H9 (cell line): ENCODE measurements at regions not wholly inside any gene's neighbourhood (a gene's known extent, or its start where the extent isn't known, plus 50 kb on each side); places are given as distances from the start of the nearest gene placed in this dataset.

Experiments
- DNase-seq: peaks from one replicate; pipeline ENCODE4 v3.0.0-alpha.2; 2017
- H2AFZ ChIP-seq: one replicate; pipeline ENCODE4 v1.6.1; 2013; ENCODE audit warnings: mild to moderate bottlenecking, low read length, control low read depth, moderate library complexity
- H2AK5ac ChIP-seq: 2 replicates; pipeline ENCODE4 v1.6.1; 2013; ENCODE audit warnings: low read length, control low read depth, mixed read lengths; ENCODE audit not compliant: insufficient read length
- H2BK120ac ChIP-seq: one replicate; pipeline ENCODE4 v1.6.1; 2013; ENCODE audit warnings: low read depth, mild to moderate bottlenecking, low read length, control low read depth, inconsistent platforms; ENCODE audit not compliant: poor library complexity, severe bottlenecking
- H2BK12ac ChIP-seq: 2 replicates; pipeline ENCODE4 v1.6.1; 2013; ENCODE audit warnings: low read length, control low read depth, mixed read lengths, low read depth; ENCODE audit not compliant: insufficient read length
- H2BK15ac ChIP-seq: 2 replicates; pipeline ENCODE4 v1.6.1; 2013; ENCODE audit warnings: low read depth, low read length, control low read depth
- H2BK20ac ChIP-seq: one replicate; pipeline ENCODE4 v1.6.1; 2013; ENCODE audit warnings: low read depth, mild to moderate bottlenecking, low read length, control low read depth, inconsistent platforms; ENCODE audit not compliant: poor library complexity, severe bottlenecking
- H2BK5ac ChIP-seq: 2 replicates; pipeline ENCODE4 v1.6.1; 2013; ENCODE audit warnings: low read length, control low read depth, mixed read lengths; ENCODE audit not compliant: insufficient read length
- H3K14ac ChIP-seq: 2 replicates; pipeline ENCODE4 v1.6.1; 2013; ENCODE audit warnings: low read length, control low read depth; ENCODE audit not compliant: insufficient read depth
- H3K18ac ChIP-seq: 2 replicates; pipeline ENCODE4 v1.6.1; 2013; ENCODE audit warnings: low read depth, mild to moderate bottlenecking, mixed read lengths, low read length, control low read depth; ENCODE audit not compliant: insufficient read length
- H3K23ac ChIP-seq: 2 replicates; pipeline ENCODE4 v1.6.1; 2013; ENCODE audit warnings: low read length, control low read depth, mixed read lengths, low read depth; ENCODE audit not compliant: insufficient read length
- H3K23me2 ChIP-seq: 2 replicates; pipeline ENCODE4 v1.6.1; 2013; ENCODE audit warnings: low read depth, mild to moderate bottlenecking, mixed read lengths, low read length, control low read depth; ENCODE audit not compliant: insufficient read length, poor library complexity, severe bottlenecking
- H3K27ac ChIP-seq: 2 replicates; pipeline ENCODE4 v1.5.1; 2013; ENCODE audit warnings: low read length, control low read depth, mixed read lengths, low read depth; ENCODE audit not compliant: insufficient read length
- H3K27me3 ChIP-seq: 2 replicates; pipeline ENCODE4 v1.6.1; 2013; ENCODE audit warnings: low read length, control low read depth, inconsistent platforms; ENCODE audit not compliant: insufficient read depth
- H3K4ac ChIP-seq: 2 replicates; pipeline ENCODE4 v1.6.1; 2013; ENCODE audit warnings: low read depth, mild to moderate bottlenecking, control low read depth, inconsistent platforms, low read length, moderate library complexity
- H3K4me1 ChIP-seq: 2 replicates; pipeline ENCODE4 v1.6.1; 2013; ENCODE audit warnings: low read length, control low read depth, inconsistent platforms; ENCODE audit not compliant: insufficient read depth
- H3K4me2 ChIP-seq: 2 replicates; pipeline ENCODE4 v1.6.1; 2013; ENCODE audit warnings: low read length, control low read depth, mixed read lengths; ENCODE audit not compliant: insufficient read length, insufficient read depth
- H3K56ac ChIP-seq: 2 replicates; pipeline ENCODE4 v1.6.1; 2013; ENCODE audit warnings: low read depth, mild to moderate bottlenecking, mixed read lengths, low read length, control low read depth; ENCODE audit not compliant: insufficient read length
- H3K79me1 ChIP-seq: 2 replicates; pipeline ENCODE4 v1.6.1; 2013; ENCODE audit warnings: low read depth, mild to moderate bottlenecking, moderate library complexity, low read length, control low read depth, inconsistent platforms; ENCODE audit not compliant: insufficient read depth, poor library complexity, severe bottlenecking
- H3K79me2 ChIP-seq: 2 replicates; pipeline ENCODE4 v1.6.1; 2013; ENCODE audit warnings: low read length, control low read depth, inconsistent platforms; ENCODE audit not compliant: insufficient read depth
- H3K9ac ChIP-seq: 2 replicates; pipeline ENCODE4 v1.6.1; 2013; ENCODE audit warnings: low read length, control low read depth, mixed read lengths; ENCODE audit not compliant: insufficient read length; ENCODE audit errors: extremely low read depth
- H3K9me3 ChIP-seq: one replicate; pipeline ENCODE4 v1.6.1; 2013; ENCODE audit warnings: low read depth, low read length, inconsistent platforms; ENCODE audit not compliant: control insufficient read depth
- H3T11ph ChIP-seq: one replicate; pipeline ENCODE4 v1.6.1; 2013; ENCODE audit warnings: mild to moderate bottlenecking, low read length, control low read depth, inconsistent platforms
- H4K20me1 ChIP-seq: one replicate; pipeline ENCODE4 v1.6.1; 2013; ENCODE audit not compliant: control insufficient read depth, insufficient read length, insufficient read depth
- H4K5ac ChIP-seq: 2 replicates; pipeline ENCODE4 v1.6.1; 2013; ENCODE audit warnings: low read depth, mild to moderate bottlenecking, mixed read lengths, low read length, control low read depth; ENCODE audit not compliant: insufficient read length
- H4K8ac ChIP-seq: replicated peaks from 2 replicates; pipeline ENCODE4 v1.6.1; 2013; ENCODE audit warnings: low read length, control low read depth, mixed read lengths, low read depth; ENCODE audit not compliant: insufficient read length
- H4K91ac ChIP-seq: 2 replicates; pipeline ENCODE4 v1.6.1; 2013; ENCODE audit warnings: low read depth, mild to moderate bottlenecking, moderate library complexity, mixed read lengths, low read length, control low read depth; ENCODE audit not compliant: insufficient read length
- H3K27ac Mint-ChIP-seq, 3 experiments: 2 replicates in 2 of 3; 3 replicates in 1 of 3; pipeline ENCODE4 v1.8.0; 2020 to 2021; ENCODE audit warnings: mixed read lengths in 3 of 3, mild to moderate bottlenecking in 1 of 3, moderate library complexity in 1 of 3
- H3K27me3 Mint-ChIP-seq: 2 replicates; pipeline ENCODE4 v1.8.0; 2021; ENCODE audit warnings: low read depth, mild to moderate bottlenecking, moderate library complexity, mixed read lengths
- H3K36me3 Mint-ChIP-seq, 3 experiments: 2 replicates in 2 of 3; 3 replicates in 1 of 3; pipeline ENCODE4 v1.8.0; 2020 to 2021; ENCODE audit warnings: low read depth in 3 of 3, mixed read lengths in 3 of 3; ENCODE audit not compliant: insufficient read depth in 1 of 3
- H3K4me1 Mint-ChIP-seq, 2 experiments: 2 replicates each; pipeline ENCODE4 v1.8.0; 2020; ENCODE audit warnings: mixed read lengths in 2 of 2
- H3K4me3 Mint-ChIP-seq, 2 experiments: 2 replicates in 1 of 2; 3 replicates in 1 of 2; pipeline ENCODE4 v1.8.0; 2020 to 2021; ENCODE audit warnings: mild to moderate bottlenecking in 2 of 2, mixed read lengths in 2 of 2, moderate library complexity in 1 of 2
- H3K9me3 Mint-ChIP-seq, 2 experiments: 2 replicates in 1 of 2; 3 replicates in 1 of 2; pipeline ENCODE4 v1.8.0; 2020; ENCODE audit warnings: mild to moderate bottlenecking in 2 of 2, mixed read lengths in 2 of 2, moderate library complexity in 1 of 2
- WGBS: extraction: QIAGEN DNeasy Blood & Tissue Kit; methylation state at CpG from one replicate; pipeline ENCODE4 v1.1.7; 2013; ENCODE audit warnings: missing lambda C conversion rate, low lambda C conversion rate, mixed read lengths; ENCODE audit not compliant: insufficient read length; ENCODE audit errors: extremely low coverage; 5-methylcytosine and 5-hydroxymethylcytosine counted together
- TF ChIP-seq, protein P1 (sequence below): fragments of 200-600 bp; sonication (generic); conservative IDR thresholded peaks from 3 replicates; pipeline ENCODE4 v1.8.0; 2021; ENCODE audit warnings: antibody characterized with exemption, mild to moderate bottlenecking

DNA sequence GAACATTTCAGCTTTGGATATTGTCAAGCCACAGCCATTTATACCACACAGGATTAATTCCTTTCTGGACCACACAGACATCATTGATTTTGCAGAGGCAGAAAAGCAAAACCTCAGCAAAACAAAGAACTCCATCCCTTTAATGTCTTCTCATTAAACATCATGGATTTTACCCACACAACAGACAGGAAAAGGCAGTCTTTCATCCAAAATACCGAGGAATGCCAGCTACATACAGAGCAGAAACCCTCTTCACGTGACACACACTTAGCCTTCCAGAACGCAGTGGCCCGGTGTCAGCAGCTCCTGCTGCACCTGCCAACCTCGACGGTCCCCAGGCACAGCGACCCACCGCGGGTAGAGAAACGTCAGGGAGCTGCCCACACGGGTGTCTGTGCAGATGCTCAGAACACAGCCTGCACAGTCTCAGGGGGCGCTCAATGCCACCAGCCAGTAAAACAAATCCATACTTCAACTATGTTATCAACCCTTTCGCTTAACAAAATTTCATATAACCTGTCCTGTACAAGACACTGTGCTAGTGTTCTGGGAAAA, 304.5 kb downstream of the EIPR1 start:
- Histone ChIP-seq H2BK15ac (no peak overlapping the region), H3K4ac (no peak overlapping the region), H2AK5ac (no peak overlapping the region), H2BK20ac (no peak overlapping the region), H3K27me3 (no peaks in the 10 kb centered on the region), H3K14ac (no peak overlapping the region), H4K20me1 (no peaks in the 10 kb centered on the region), H2BK12ac (no peak overlapping the region), H4K91ac (no peak overlapping the region), H2BK120ac (no peak overlapping the region), H3T11ph (no peak overlapping the region), H3K56ac (no peak overlapping the region), H3K4me1 (no peaks in the 10 kb centered on the region), H3K23ac (no peak overlapping the region), H3K23me2 (no peaks in the 10 kb centered on the region), H3K4me2 (no peak overlapping the region), H2BK5ac (no peak overlapping the region), H2AFZ (no peak overlapping the region), H3K79me2 (no peaks in the 10 kb centered on the region), H3K9me3 (no peaks in the 10 kb centered on the region), H4K5ac (no peak overlapping the region), H3K27ac (no peak overlapping the region), H3K9ac (no peak overlapping the region), H3K18ac (no peak overlapping the region), H4K8ac (no peak overlapping the region), H3K79me1 (no peaks in the 10 kb centered on the region)
- Mint-ChIP-seq H3K27ac (no peak overlapping the region; a peak in 1 of 7 replicates), H3K4me3 (no peak overlapping the region), H3K4me1 (peaks cover 12 to 19% of the 10 kb centered on the region in 2 experiments), H3K9me3 (peaks cover 3 to 4% of the 10 kb centered on the region in 2 experiments; a peak in 4 of 5 replicates), H3K27me3 (peaks cover 5% of the 10 kb centered on the region), H3K36me3 (peaks cover 0 to 5% (median 1%) of the 10 kb centered on the region in 3 experiments; a peak in 3 of 7 replicates)
- no CpG with 5 or more reads among the region's 13 CpGs for WGBS
- TF ChIP-seq, protein P1, sequence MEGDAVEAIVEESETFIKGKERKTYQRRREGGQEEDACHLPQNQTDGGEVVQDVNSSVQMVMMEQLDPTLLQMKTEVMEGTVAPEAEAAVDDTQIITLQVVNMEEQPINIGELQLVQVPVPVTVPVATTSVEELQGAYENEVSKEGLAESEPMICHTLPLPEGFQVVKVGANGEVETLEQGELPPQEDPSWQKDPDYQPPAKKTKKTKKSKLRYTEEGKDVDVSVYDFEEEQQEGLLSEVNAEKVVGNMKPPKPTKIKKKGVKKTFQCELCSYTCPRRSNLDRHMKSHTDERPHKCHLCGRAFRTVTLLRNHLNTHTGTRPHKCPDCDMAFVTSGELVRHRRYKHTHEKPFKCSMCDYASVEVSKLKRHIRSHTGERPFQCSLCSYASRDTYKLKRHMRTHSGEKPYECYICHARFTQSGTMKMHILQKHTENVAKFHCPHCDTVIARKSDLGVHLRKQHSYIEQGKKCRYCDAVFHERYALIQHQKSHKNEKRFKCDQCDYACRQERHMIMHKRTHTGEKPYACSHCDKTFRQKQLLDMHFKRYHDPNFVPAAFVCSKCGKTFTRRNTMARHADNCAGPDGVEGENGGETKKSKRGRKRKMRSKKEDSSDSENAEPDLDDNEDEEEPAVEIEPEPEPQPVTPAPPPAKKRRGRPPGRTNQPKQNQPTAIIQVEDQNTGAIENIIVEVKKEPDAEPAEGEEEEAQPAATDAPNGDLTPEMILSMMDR, result no peak
- no peak for DNase-seq
